HG03469 (cell line): ENCODE measurements at regions not wholly inside any gene's neighbourhood (a gene's known extent, or its start where the extent isn't known, plus 50 kb on each side); places are given as distances from the start of the nearest gene placed in this dataset.

Experiments
- ATAC-seq: cut with Tn5 transposase; IDR thresholded peaks from one replicate; pipeline ENCODE4 v1.9.1; 2021; ENCODE audit warnings: mild to moderate bottlenecking, moderate library complexity, moderate number of reproducible peaks; ENCODE audit not compliant: unreplicated experiment

GRCh38 chr5:125298746-125299379, 552.4 kb upstream of the ZNF608 start:
- no peak for ATAC-seq

GRCh38 chr5:125301711-125302110, 555.3 kb upstream of the ZNF608 start:
- ATAC-seq, result no peak

GRCh38 chr5:125302577-125302976, 556.1 kb upstream of the ZNF608 start:
- no peak for ATAC-seq

GRCh38 chr5:125306741-125307140, 560.3 kb upstream of the ZNF608 start:
- no peak for ATAC-seq

GRCh38 chr5:125310749-125311148, 564.3 kb upstream of the ZNF608 start:
- no peak for ATAC-seq

- ATAC-seq, result no peak
Observed at GRCh38 chr5:125311743-125312142, 565.3 kb upstream of the ZNF608 start.

- no peak for ATAC-seq
Observed at GRCh38 chr5:125313555-125313954, 567.1 kb upstream of the ZNF608 start.

GRCh38 chr5:125315306-125315705, 568.9 kb upstream of the ZNF608 start:
- no peak for ATAC-seq

GRCh38 chr5:125316391-125316790, 570.0 kb upstream of the ZNF608 start:
- no peak for ATAC-seq

- no peak for ATAC-seq
Observed at GRCh38 chr5:125316915-125317535, 570.6 kb upstream of the ZNF608 start.

GRCh38 chr5:125317536-125317995, 571.1 kb upstream of the ZNF608 start:
- no peak for ATAC-seq

GRCh38 chr5:125321654-125322053, 575.2 kb upstream of the ZNF608 start:
- ATAC-seq, result no peak

- no peak for ATAC-seq
Observed at GRCh38 chr5:125323613-125324012, 577.2 kb upstream of the ZNF608 start.

GRCh38 chr5:125325488-125326149, 579.2 kb upstream of the ZNF608 start:
- ATAC-seq, result no peak

GRCh38 chr5:125326150-125326510, 579.7 kb upstream of the ZNF608 start:
- ATAC-seq, result no peak

- ATAC-seq, result no peak
Observed at GRCh38 chr5:125327676-125328075, 581.2 kb upstream of the ZNF608 start.

GRCh38 chr5:125331987-125332598, 585.7 kb upstream of the ZNF608 start:
- no peak for ATAC-seq

GRCh38 chr5:125333416-125333815, 587.0 kb upstream of the ZNF608 start:
- ATAC-seq, result no peak

- ATAC-seq, result no peak
Observed at GRCh38 chr5:125336401-125336800, 590.0 kb upstream of the ZNF608 start.

GRCh38 chr5:125337294-125337693, 590.9 kb upstream of the ZNF608 start:
- ATAC-seq, result no peak

GRCh38 chr5:125338440-125339174, 592.2 kb upstream of the ZNF608 start:
- no peak for ATAC-seq
